ENCODE measurements at regions not wholly inside any gene's neighbourhood (a gene's known extent, or its start where the extent isn't known, plus 50 kb on each side); places are given as distances from the start of the nearest gene placed in this dataset.
"Not testable (repeated sequence)": the region's sequence is repeated elsewhere in the genome, so short reads cannot be mapped to it uniquely, and the experiment has no call there.

- not testable (repeated sequence) for DNase-seq
Observed at GRCh38 chr1:146710838-146711521, 227.1 kb upstream of the NBPF12 start.

- DNase-seq: not testable (repeated sequence)
Observed at GRCh38 chr1:146709302-146709701, 228.8 kb upstream of the NBPF12 start.

GRCh38 chr1:146704162-146704724 lies 233.9 kb upstream of the NBPF12 start:
- DNase-seq: not testable (repeated sequence)

GRCh38 chr1:146701320-146701719 lies 236.8 kb upstream of the NBPF12 start:
- not testable (repeated sequence) for DNase-seq

- not testable (repeated sequence) for DNase-seq
Observed at GRCh38 chr1:146695388-146695787, 242.7 kb upstream of the NBPF12 start.

- not testable (repeated sequence) for DNase-seq
Observed at GRCh38 chr1:146691798-146692197, 246.3 kb upstream of the NBPF12 start.

- DNase-seq: not testable (repeated sequence)
Observed at GRCh38 chr1:146688893-146689292, 249.2 kb upstream of the NBPF12 start.

- not testable (repeated sequence) for DNase-seq
Observed at GRCh38 chr1:146686777-146687366, 251.3 kb upstream of the NBPF12 start.

- DNase-seq: not testable (repeated sequence)
Observed at GRCh38 chr1:146683126-146683429, 255.0 kb upstream of the NBPF12 start.

- DNase-seq: not testable (repeated sequence)
Observed at GRCh38 chr1:146682227-146683125, 255.6 kb upstream of the NBPF12 start.

GRCh38 chr1:146673729-146674299 lies 264.3 kb upstream of the NBPF12 start:
- not testable (repeated sequence) for DNase-seq

- not testable (repeated sequence) for DNase-seq
Observed at GRCh38 chr1:146672608-146673007, 265.5 kb upstream of the NBPF12 start.

GRCh38 chr1:146671588-146671987 lies 266.5 kb upstream of the NBPF12 start:
- DNase-seq: not testable (repeated sequence)

GRCh38 chr1:146670832-146671566 lies 267.1 kb upstream of the NBPF12 start:
- not testable (repeated sequence) for DNase-seq

GRCh38 chr1:146666275-146666674 lies 271.8 kb upstream of the NBPF12 start:
- not testable (repeated sequence) for DNase-seq

GRCh38 chr1:146660242-146660641 lies 277.9 kb upstream of the NBPF12 start:
- not testable (repeated sequence) for DNase-seq

GRCh38 chr1:146656356-146657060 lies 281.6 kb upstream of the NBPF12 start:
- DNase-seq: not testable (repeated sequence)

- not testable (repeated sequence) for DNase-seq
Observed at GRCh38 chr1:146654763-146655162, 283.4 kb upstream of the NBPF12 start.

GRCh38 chr1:146645978-146646604 lies 292.0 kb upstream of the NBPF12 start:
- DNase-seq: not testable (repeated sequence)

- DNase-seq: not testable (repeated sequence)
Observed at GRCh38 chr1:146641534-146641933, 296.6 kb upstream of the NBPF12 start.

GRCh38 chr1:146640671-146641070 lies 297.5 kb upstream of the NBPF12 start:
- not testable (repeated sequence) for DNase-seq
